Activated effector memory CD4-positive, alpha-beta T cell treated with Interleukin-2 at 50 U/mL for 16 hours (primary cell): ENCODE measurements at regions not wholly inside any gene's neighbourhood (a gene's known extent, or its start where the extent isn't known, plus 50 kb on each side); places are given as distances from the start of the nearest gene placed in this dataset.

Experiments used
- DNase-seq: peaks from one replicate; pipeline ENCODE4 v3.0.0-alpha.2; 2020

DNA sequence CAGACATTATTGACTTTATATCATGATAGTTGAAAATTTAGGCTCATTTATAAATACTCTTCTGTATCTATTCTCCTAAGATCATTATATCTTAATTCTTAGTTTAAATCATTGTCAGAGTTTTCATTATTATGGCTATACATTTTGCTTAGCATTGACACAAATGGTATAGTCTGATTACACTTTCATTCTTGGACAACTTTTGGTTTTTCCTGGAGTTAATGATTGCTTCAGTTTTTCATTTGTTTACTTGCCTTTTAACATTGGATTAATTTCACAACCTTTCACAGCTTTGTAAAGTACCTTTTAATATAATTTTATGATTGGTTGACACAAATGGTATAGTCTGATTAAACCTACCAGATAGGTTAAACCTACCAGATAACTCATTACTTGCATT is 298.2 kb downstream of the DYSF start:
- DNase-seq: no peak

DNA sequence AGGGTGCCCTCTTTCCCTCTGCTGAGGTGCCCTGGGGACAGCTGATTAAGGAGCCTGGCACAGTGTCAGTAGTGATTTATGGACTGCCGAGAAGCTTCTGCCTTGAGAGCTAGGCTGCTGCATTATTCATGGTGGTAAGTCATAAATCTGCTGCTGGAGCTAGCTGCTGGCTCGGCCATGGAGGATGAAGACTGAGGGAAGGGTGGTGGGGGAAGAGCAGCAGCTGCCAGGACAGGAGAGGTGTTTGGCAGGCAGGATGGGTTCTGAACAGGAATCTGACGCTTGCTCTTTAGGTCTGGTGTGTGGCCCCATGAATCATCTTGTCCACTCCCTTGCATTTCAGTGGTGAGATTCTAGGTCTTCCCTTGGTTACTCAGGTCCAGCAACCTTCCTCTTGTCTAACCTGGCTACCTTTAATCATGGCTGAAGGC is 296.3 kb downstream of the DYSF start:
- no peak for DNase-seq

DNA sequence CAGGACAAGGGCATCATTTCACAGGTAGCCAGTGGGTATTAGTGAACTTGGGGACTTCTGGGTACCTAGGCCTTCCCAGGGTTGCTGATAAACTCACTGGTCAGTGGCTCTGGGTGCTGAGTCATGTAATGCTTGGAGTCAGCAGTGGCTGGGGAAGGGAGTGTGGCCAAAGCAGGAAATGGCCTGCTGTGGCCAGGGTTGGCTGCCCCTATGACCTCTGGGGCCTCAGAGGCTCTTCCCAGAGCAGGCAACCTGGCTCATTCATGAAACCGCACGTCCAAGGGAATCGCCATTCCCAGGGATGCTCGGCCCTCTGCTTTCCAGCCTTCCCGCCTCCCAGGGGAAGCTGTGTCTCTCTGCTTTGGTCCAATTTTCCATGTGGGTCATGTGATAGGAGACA is 294.9 kb downstream of the DYSF start:
- DNase-seq: no peak

DNA sequence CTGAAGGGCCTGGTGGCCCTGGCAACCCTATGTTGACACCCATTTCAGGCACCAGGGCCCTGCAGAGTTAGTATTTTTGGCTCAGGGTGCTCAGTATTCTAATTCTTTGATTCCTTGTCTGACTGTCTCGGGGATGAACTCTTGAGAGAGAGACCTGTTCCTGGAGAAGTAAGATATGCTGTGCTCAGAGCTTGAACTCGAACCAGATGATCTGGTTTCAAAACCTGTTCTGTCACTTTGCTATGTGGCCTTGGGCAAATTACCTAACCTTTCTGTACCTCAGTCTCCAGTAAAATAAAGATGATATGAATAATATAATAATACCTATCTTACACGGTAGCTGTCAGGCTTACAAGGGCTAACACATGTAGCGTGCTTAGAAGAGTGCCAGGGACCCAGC is 294.2 kb downstream of the DYSF start:
- DNase-seq: no peak

DNA sequence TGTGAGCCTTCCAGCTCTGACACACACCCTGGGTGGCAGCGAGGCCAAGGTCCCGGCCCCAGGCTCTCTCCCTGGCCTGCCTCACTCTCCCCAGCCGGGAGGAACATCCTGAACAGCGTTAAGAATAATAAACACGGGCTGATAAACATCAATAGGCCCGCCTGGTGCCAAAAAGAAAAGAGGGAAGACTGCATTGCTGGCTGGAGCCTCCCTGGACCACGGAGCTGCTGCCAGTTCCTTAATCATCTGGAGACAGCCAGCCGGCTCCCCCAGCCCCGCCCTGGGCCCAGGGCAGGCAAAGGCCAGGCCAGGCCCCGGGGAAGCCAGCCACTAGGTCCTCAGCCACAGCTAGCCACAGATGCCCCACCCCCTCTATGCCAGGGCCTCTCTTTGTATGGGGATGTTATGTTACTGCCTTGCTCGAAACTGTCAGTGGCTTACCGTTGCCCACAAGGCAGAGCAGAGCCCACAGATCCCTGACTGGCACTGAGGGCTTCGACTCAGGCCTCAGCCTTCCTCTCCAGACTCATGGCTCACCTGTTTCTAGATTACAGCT is 293.7 kb downstream of the DYSF start:
- no peak for DNase-seq

DNA sequence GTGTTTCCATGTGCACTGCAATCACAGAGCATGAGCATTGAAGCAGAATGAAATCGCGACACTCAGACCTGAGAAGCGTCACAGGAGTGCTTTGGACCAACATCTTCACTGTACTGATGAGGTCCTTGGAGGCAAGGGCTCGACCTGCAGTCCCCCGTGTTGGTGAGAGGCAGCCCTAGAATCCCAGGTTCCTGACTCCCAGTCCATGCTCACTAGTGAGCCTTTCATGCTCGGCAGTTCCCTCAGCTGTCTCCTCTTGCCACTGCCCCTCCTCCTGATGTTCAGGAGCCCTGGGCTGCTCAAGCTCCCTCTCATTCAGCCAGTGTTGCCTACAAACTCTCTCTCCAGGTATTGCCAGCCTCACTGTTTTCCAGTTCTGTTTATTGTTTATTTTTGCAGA is 291.4 kb downstream of the DYSF start:
- DNase-seq: no peak

DNA sequence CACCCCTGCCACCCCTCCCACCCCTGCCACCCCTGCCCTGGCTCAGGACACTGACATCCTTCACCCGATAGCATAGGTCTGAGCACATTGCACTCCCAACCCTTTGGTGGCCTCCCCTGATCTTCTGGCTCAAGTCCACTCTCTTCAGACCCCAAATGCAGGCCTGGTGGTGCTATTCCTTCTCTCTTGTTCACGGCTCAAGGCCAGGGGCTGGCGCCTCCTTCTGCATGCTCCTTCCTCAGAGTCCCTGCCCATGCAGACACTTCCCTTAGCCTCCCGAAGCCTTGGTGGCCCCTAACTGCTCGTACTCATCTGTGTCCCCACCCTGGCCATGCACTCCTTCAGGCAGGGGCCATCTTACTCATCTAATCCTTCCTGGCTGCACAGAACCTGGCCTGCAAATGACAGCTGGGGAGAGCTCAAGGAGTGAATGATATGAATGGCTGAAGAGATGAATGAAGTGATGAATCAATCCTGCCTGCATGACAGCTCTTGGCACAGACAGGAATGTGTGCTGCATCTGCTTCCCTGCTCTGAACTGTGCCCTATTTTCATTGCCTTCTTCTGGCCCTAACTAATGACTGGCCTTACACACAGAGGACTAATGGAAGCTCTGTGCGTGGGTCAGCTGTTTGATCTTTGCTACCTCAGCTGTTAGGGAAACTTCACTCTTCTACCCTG is 290.8 kb downstream of the DYSF start:
- no peak for DNase-seq

DNA sequence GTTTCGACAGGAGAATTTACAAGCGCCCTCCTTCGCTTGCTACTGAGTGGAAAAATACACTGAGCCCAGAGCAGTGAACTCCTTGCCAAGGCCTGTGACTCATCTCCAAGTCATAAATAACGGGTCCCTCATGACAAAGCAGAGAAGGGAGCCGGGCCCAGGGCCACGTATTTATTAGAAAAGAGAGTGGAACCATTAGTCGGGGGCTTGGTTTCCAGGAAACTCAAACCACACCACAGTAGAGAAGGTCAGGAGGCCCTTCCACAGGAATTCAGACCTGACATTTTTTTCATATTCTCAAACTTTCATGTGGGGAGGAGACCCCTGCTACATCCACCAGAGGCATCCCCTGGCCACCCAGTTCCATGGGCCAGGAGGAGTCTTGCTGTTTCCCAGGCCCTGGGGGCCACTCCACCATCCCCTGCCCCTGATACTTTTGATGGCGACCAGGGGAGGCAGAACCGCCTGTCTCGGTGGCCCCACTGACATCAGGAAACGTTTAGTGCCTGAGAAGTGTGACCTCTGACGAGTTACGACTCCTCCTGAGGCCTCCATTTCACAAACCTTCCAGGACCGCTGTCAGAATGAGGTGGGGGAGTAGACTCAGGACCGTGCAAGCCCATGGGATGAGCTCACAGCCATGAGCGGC is 289.7 kb downstream of the DYSF start:
- no peak for DNase-seq

DNA sequence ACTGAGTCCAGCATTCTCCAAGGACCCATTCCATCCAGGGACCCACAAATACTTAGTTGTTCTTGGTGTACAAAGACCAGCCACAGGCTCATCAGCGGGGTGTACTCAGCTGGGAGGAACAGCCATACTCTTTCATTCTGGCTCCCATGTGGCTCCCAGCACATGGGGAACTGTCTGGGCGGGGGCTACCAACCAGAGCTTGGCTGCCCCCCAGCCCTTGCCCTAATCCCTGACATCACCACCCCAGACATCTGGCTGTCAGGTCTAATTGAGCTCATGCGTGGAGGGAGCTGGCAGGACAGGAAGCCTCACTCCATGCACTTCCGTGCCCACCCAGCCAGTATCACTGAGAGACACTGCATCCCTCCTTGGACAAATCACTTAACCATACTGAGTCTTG is 283.6 kb downstream of the DYSF start:
- DNase-seq: no peak

DNA sequence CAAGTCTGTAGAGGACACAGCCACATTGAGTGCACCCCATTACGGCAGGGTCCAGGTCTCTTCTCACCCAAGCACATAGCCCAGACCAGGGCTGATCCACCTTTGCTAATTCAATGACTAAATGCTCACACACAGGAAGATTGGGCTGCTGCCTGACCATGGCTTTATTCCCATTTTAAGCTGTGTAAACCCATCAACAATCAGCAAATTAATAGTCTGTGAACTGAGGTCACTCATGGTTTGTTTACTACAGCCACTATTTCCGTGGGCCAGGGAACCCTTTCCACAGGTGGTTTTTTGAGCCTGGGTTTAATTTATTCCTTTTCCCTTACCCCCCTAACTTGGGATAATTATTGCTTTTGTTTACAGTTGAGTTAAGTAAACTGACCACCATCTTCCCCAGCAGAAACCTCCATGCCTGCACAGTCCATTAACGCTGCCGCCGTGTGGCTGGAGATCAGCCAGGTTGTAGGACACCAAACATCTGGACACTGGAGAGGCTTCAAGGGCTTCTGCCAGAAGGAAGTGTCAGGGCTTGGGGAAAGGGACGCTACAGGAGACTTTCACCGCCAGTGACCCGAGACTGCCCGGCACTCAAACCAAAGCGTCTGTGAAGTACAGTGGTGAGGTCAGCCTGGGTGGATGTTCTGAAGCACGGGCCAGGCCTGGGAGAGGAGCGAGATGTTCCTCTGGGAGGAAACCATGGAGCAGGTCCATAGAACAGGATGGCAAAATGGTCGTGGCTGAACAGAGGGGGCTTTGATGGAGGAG is 282.9 kb downstream of the DYSF start:
- no peak for DNase-seq
